ENCODE measurements at regions not wholly inside any gene's neighbourhood (a gene's known extent, or its start where the extent isn't known, plus 50 kb on each side); places are given as distances from the start of the nearest gene placed in this dataset.

GRCh38 chr6:137680705-137681346 is 186.2 kb upstream of the TNFAIP3 start:
- no peak overlapping the region for H3K27ac ChIP-seq (ENCODE audit: insufficient read depth, low read length)
- no peak overlapping the region for H2BK120ac ChIP-seq (ENCODE audit: low read depth, low read length)
- no peak overlapping the region for H3K18ac ChIP-seq (ENCODE audit: low read depth, low read length)
- CTCF ChIA-PET: no interaction called here
- H4K5ac ChIP-seq (ENCODE audit: low read depth, low read length): no peak overlapping the region
- no peak overlapping the region for H3K9ac ChIP-seq (ENCODE audit: low read depth, low read length)
- no peaks in the 10 kb centered on the region for H3K36me3 ChIP-seq (ENCODE audit: control insufficient read depth, insufficient read depth, low read length)
- no peaks in the 10 kb centered on the region for H4K20me1 ChIP-seq (ENCODE audit: insufficient read depth, low read length)
- no peak overlapping the region for H3K4me2 ChIP-seq (ENCODE audit: low read depth, low read length)
- no peak overlapping the region for H4K91ac ChIP-seq (ENCODE audit: insufficient read depth, low read depth, low read length)
- no CpG with 5 or more reads among the region's 4 CpGs for WGBS, 2 experiments (ENCODE audit: extremely low coverage in 2 of 2, insufficient read length in 1 of 2)
- H3K14ac ChIP-seq (replicated peaks; ENCODE audit: low read depth, low read length): no peak overlapping the region
- TF ChIP-seq RAD21 (IDR thresholded peaks at IDR 0.05; ENCODE audit: low read length) (no peak), FOS (IDR thresholded peaks at IDR 0.05; ENCODE audit: low read depth, low read length) (no peak), NFE2L2 (IDR thresholded peaks at IDR 0.05; ENCODE audit: low read depth, low read length) (peak; percentile 98), MXI1 (IDR thresholded peaks at IDR 0.05; ENCODE audit: borderline replicate concordance, low read depth, low read length) (no peak), SMC3 (IDR thresholded peaks at IDR 0.05; ENCODE audit: low read depth, low read length) (no peak), MAFK (IDR thresholded peaks at IDR 0.05; ENCODE audit: low read depth, low read length) (peak; percentile 91)
- no TSS peak for BruUV-seq (replicated peaks)
- no peak overlapping the region for H2AFZ ChIP-seq (replicated peaks; ENCODE audit: low read length, poor library complexity)
- no peak overlapping the region for H3K56ac ChIP-seq (ENCODE audit: extremely low read depth, insufficient read depth, low read length)
- no peak overlapping the region for H3K4me3 ChIP-seq (ENCODE audit: insufficient read depth, low read depth, low read length)
- no peaks in the 10 kb centered on the region for H3K79me1 ChIP-seq (ENCODE audit: low read depth in 1 of 2, low read length in 2 of 2)
- H2BK20ac ChIP-seq (ENCODE audit: low read depth, low read length): no peak overlapping the region
- no peak overlapping the region for H3K4ac ChIP-seq (ENCODE audit: low read depth, low read length)
- POLR2A ChIA-PET (ENCODE audit: unreplicated experiment): no interaction called here
- no peak overlapping the region for H2AK9ac ChIP-seq (replicated peaks; ENCODE audit: low read depth, low read length, poor library complexity)
- no peak for ATAC-seq (ENCODE audit: low read depth)
- no peak overlapping the region for H4K8ac ChIP-seq (ENCODE audit: low read depth in 2 of 2, low read length in 2 of 2)
- H3K23ac ChIP-seq (ENCODE audit: low read depth, low read length): no peak overlapping the region
- no peaks in the 10 kb centered on the region for H3K27me3 ChIP-seq (ENCODE audit: control insufficient read depth, insufficient read depth, low read length)
- in situ Hi-C loops (cut with MboI; ENCODE audit: low sequenced_read_pairs) (no loop called here), dilution Hi-C loops (cut with HindIII; ENCODE audit: low sequenced_read_pairs, unreplicated experiment) (no loop called here), intact Hi-C loops (cut with micrococcal nuclease) (no loop called here)
- H3K9me1 ChIP-seq (ENCODE audit: insufficient read depth, low read length): no peaks in the 10 kb centered on the region
- H3K9me3 ChIP-seq (ENCODE audit: control insufficient read depth, insufficient read depth, low read length): no peaks in the 10 kb centered on the region
- H2BK15ac ChIP-seq (ENCODE audit: low read depth, low read length): no peak overlapping the region
- H2AK5ac ChIP-seq (ENCODE audit: low read depth, low read length): no peak overlapping the region
- no peak overlapping the region for H2BK5ac ChIP-seq (ENCODE audit: low read depth, low read length, poor library complexity, severe bottlenecking)
- peak; percentile 33 for DNase-seq
- no peaks in the 10 kb centered on the region for H3K4me1 ChIP-seq (ENCODE audit: control insufficient read depth, insufficient read depth, low read length)
